ENCODE measurements at regions not wholly inside any gene's neighbourhood (a gene's known extent, or its start where the extent isn't known, plus 50 kb on each side); places are given as distances from the start of the nearest gene placed in this dataset.

GRCh38 chr14:101460986-101461750 lies 100.1 kb upstream of the DIO3 start:
- no peak for TF ChIP-seq CTCF (conservative IDR thresholded peaks at IDR 0.05; ENCODE audit: control insufficient read depth, insufficient read depth, low read depth, low read length)
- DNase-seq (ENCODE audit: low read depth), result no peak

GRCh38 chr14:101461891-101462290 lies 99.4 kb upstream of the DIO3 start:
- TF ChIP-seq CTCF (conservative IDR thresholded peaks at IDR 0.05; ENCODE audit: control insufficient read depth, insufficient read depth, low read depth, low read length), result no peak
- no peak for DNase-seq (ENCODE audit: low read depth)
- no peak overlapping the region for H3K4me3 ChIP-seq (ENCODE audit: control insufficient read depth, low read depth, low read length)

More at GRCh38 chr14:101460986-101461750, 100.1 kb upstream of the DIO3 start:
- H3K4me3 ChIP-seq (ENCODE audit: control insufficient read depth, low read depth, low read length), result no peak overlapping the region

GRCh38 chr14:101462726-101463565 lies 98.3 kb upstream of the DIO3 start:
- no peak for DNase-seq (ENCODE audit: low read depth)
- H3K4me3 ChIP-seq (ENCODE audit: control insufficient read depth, low read depth, low read length), result no peak overlapping the region
- TF ChIP-seq CTCF (conservative IDR thresholded peaks at IDR 0.05; ENCODE audit: control insufficient read depth, insufficient read depth, low read depth, low read length), result no peak

- no peak overlapping the region for H3K4me3 ChIP-seq (ENCODE audit: control insufficient read depth, low read depth, low read length)
- TF ChIP-seq CTCF (conservative IDR thresholded peaks at IDR 0.05; ENCODE audit: control insufficient read depth, insufficient read depth, low read depth, low read length), result no peak
- DNase-seq (ENCODE audit: low read depth), result no peak
Observed at GRCh38 chr14:101463566-101464171, 97.6 kb upstream of the DIO3 start.

GRCh38 chr14:101464310-101464983 lies 96.8 kb upstream of the DIO3 start:
- no peak for DNase-seq (ENCODE audit: low read depth)

More at GRCh38 chr14:101464310-101464983, 96.8 kb upstream of the DIO3 start:
- no peak overlapping the region for H3K4me3 ChIP-seq (ENCODE audit: control insufficient read depth, low read depth, low read length)
- TF ChIP-seq CTCF (conservative IDR thresholded peaks at IDR 0.05; ENCODE audit: control insufficient read depth, insufficient read depth, low read depth, low read length), result no peak
